CD4-positive, alpha-beta T cell treated with Interleukin-10 for 1 hour (primary cell): ENCODE measurements at regions not wholly inside any gene's neighbourhood (a gene's known extent, or its start where the extent isn't known, plus 50 kb on each side); places are given as distances from the start of the nearest gene placed in this dataset.
"Not testable (repeated sequence)": the region's sequence is repeated elsewhere in the genome, so short reads cannot be mapped to it uniquely, and the experiment has no call there.

Experiments
- DNase-seq: peaks from one replicate; pipeline ENCODE4 v3.0.0-alpha.2; 2020

GRCh38 chr2:58721912-58722591 is 480.9 kb upstream of the FANCL start:
- no peak for DNase-seq

- DNase-seq: no peak
Measured at GRCh38 chr2:58720770-58721697, 479.9 kb upstream of the FANCL start.

DNA sequence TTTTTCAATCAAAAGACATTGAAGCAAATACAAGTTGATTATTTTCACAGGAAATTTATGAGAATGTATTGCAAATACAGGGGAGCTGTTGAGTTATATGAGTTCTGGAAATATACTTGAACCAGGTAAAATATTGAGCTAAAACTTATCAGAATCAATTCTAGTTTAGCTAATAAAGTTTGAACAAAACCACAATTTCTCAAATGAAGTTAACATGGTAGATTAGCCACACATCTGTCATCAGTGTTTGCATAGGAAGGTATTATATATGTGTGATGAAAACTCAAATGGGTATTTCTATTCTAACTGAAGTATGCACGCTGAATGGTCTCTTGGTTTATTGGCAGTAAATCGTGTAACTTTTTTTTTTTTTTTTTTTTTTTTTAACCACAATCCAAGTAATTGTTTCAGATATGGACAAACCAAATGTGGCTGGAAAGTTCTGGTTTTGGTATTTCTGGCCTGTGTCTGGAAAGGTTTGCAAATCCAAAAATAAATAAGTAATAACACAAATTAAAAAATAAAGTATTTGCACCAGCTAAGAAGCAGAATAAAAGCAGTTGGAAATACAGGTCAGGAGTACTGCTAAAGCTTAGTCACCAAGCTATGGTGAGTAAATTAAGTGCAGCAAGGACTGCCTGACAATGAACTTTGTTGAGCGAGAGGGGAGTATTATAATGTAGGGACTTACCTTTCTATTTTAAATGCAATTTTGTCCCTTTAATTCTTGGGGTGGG is 479.1 kb upstream of the FANCL start:
- no peak for DNase-seq

- no peak for DNase-seq
Measured at GRCh38 chr2:58715344-58715743, 474.2 kb upstream of the FANCL start.

- no peak for DNase-seq
Measured at GRCh38 chr2:58714238-58714637, 473.1 kb upstream of the FANCL start.

DNA sequence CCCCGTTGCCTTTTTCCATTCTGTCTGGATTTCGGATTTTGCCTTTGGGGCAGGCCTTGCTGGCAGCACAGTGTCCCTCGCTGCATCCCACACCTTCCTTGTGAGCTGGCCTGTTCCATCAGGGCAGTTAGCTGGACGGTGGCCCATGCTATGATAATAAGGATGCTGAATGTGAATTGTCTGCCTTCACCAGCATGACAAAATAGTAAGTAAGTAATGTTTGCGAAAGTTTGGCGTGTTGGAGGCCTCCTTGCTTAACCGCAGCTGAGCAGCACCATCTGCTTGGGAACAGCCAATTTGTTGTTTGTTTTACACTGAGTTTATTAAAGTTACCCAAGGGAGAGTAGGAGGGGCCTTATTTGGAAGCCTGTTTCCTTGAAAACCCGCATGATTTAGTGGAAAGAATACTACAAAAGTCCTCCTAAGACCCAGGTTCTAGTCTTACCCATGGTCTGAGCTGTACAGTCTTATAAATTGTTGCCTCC is 469.7 kb upstream of the FANCL start:
- no peak for DNase-seq

- DNase-seq: no peak
Measured at GRCh38 chr2:58709687-58710354, 468.7 kb upstream of the FANCL start.

- DNase-seq: no peak
Measured at GRCh38 chr2:58709274-58709673, 468.1 kb upstream of the FANCL start.

DNA sequence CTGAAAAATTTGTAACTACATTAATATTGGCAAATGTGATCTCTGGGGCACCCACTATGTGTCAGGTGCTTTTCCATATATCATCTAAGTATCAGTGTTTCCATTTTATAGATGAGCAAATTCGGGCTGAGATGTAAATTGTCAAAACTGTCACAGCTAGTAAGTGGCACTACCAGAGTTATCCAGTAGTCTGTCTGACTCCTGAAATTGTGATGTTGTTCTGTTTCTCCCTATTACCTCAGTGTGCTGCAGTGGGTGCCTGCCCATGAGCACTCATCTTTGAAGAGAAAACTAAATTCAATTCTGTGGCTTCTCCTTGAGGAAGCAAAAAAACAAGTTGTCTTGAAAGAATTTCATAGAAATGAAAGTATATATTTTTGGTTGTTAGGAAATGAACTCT is 467.4 kb upstream of the FANCL start:
- no peak for DNase-seq

GRCh38 chr2:58702302-58702885 is 461.3 kb upstream of the FANCL start:
- DNase-seq: no peak

GRCh38 chr2:58701688-58702301 is 460.7 kb upstream of the FANCL start:
- no peak for DNase-seq

DNA sequence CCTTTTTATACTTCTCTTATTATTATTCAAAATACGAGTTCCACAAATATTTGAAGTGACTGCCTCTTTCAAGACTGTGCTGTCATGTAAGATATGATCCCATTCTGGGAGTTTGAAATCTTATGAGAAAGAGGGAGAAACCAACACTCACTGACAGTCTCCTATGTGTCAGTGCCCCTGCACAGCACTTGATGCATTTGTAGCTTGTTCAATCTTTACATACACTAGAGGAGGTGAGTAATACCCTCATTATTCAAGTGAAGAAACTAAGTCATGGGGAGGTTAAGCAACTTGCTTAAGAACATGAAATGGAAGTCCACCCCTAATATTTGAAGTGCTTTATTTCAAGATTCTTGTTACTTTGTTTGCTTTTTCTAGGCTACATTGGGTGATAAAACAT is 459.5 kb upstream of the FANCL start:
- DNase-seq: no peak

DNA sequence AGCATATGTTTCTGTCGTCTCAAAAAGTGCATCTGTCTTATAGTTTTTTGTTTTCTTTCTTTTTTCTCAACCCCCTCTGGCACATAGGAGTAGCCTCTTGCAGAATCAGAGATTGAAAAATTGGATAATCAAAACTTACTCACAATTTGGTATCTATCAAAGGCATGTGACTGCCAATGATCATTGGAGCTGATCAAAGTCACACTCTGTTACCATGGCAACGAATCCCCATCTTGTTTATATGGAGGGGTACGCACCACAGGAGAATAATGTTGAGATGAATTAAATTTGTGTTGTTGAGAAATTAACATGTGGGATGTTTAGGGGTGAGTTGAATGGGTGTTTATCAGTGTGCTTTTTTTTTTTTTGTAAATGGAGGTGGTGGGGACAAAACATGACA is 458.3 kb upstream of the FANCL start:
- no peak for DNase-seq

GRCh38 chr2:58698620-58699019 is 457.5 kb upstream of the FANCL start:
- DNase-seq: no peak

GRCh38 chr2:58694114-58694513 is 453.0 kb upstream of the FANCL start:
- not testable (repeated sequence) for DNase-seq

DNA sequence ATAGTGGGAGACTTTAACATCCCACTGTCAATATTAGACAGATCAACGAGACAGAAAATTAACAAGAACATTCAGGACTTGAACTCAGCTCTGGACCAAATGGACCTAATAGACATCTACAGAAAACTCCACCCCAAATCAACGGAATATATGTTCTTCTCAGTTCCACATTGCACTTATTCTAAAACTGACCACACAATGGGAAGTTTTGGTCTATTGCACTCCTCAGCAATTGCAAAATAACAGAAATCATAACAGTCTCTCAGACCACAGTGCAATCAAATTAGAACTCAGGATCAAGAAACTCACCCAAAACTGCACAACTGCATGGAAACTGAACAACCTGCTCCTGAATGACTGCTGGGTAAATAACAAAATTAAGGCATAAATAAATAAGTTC is 449.9 kb upstream of the FANCL start:
- not testable (repeated sequence) for DNase-seq

GRCh38 chr2:58688813-58689212 is 447.7 kb upstream of the FANCL start:
- no peak for DNase-seq

DNA sequence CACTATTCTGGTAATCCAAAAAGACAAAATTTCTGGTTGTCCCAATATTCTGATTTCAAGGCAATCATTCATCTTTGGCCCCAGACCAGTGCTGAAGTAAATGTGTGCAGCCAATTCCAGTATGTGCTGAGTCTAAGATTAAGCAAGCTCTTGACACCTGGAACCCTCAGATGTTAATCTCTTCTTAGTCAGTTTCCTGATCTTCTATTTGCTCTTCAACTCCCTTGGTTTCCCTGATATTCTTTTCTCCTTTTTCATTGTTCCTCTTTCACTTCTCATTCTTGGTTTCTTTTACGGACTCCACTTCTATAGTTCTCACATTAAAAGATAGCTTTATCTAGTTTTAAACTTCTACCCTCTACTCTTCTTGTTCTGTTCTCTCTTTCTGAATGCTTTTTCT is 445.7 kb upstream of the FANCL start:
- no peak for DNase-seq

DNA sequence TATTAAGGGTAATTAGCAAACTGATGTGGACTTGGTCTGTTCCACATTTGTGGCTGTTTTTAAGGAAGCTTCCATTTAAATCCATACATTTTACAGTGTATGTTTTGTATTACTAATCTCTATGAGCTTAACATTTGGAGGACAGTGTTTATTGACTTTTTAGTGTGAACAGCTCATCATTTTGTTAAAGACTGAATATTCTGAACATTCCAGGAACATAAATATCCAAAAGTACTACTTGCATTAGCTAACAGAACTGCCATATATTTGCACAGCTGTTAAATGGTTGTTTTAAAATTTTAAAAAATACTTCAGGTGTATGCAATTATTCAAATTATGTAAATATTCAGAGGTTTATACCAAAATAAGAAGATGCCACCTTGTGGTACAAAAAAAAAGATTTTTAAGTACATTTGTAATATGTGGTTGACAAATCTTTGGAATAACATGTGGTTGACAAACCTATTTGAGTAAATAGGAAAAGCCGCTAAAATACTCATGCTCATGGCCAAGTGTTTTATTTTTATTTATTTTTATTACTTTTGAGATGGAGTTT is 439.7 kb upstream of the FANCL start:
- DNase-seq: no peak

GRCh38 chr2:58677748-58678147 is 436.6 kb upstream of the FANCL start:
- no peak for DNase-seq

GRCh38 chr2:58671675-58672074 is 430.6 kb upstream of the FANCL start:
- no peak for DNase-seq

GRCh38 chr2:58669998-58670397 is 428.9 kb upstream of the FANCL start:
- no peak for DNase-seq
